ENCODE measurements at regions not wholly inside any gene's neighbourhood (a gene's known extent, or its start where the extent isn't known, plus 50 kb on each side); places are given as distances from the start of the nearest gene placed in this dataset.

- DNase-seq (ENCODE audit: low read depth in 1 of 2, low spot score in 1 of 2), result no peak
- no peak overlapping the region for H3K4me3 ChIP-seq (replicated peaks; ENCODE audit: insufficient read depth, low read length)
- H3K27me3 ChIP-seq (ENCODE audit: insufficient read depth, poor library complexity, severe bottlenecking), result no peaks in the 10 kb centered on the region
- no peak overlapping the region for H3K27ac ChIP-seq (replicated peaks)
- no peak for TF ChIP-seq CTCF (IDR thresholded peaks at IDR 0.05; ENCODE audit: insufficient read depth, low read length)
- no peak for TF ChIP-seq REST (IDR thresholded peaks at IDR 0.05; ENCODE audit: insufficient replicate concordance, low read depth)
- TF ChIP-seq POLR2AphosphoS5 (IDR thresholded peaks at IDR 0.05; ENCODE audit: low read depth), result no peak
- no peak for TF ChIP-seq GABPA (IDR thresholded peaks at IDR 0.05; ENCODE audit: low read depth)
These were observed 2320.6 kb upstream of the AGA start for GRCh38 chr4:179762840-179763239.

GRCh38 chr4:179766938-179767337 lies 2324.7 kb upstream of the AGA start:
- no peak overlapping the region for H3K4me3 ChIP-seq (replicated peaks; ENCODE audit: insufficient read depth, low read length)
- DNase-seq (ENCODE audit: low read depth in 1 of 2, low spot score in 1 of 2), result no peak
- TF ChIP-seq SPI1 (IDR thresholded peaks at IDR 0.05; ENCODE audit: borderline replicate concordance, low read depth), result no peak
- TF ChIP-seq POLR2AphosphoS5 (IDR thresholded peaks at IDR 0.05; ENCODE audit: low read depth), result no peak
- no peak for TF ChIP-seq GABPA (IDR thresholded peaks at IDR 0.05; ENCODE audit: low read depth)
- TF ChIP-seq REST (IDR thresholded peaks at IDR 0.05; ENCODE audit: insufficient replicate concordance, low read depth), result no peak
- TF ChIP-seq CTCF (IDR thresholded peaks at IDR 0.05; ENCODE audit: insufficient read depth, low read length), result no peak
- no peaks in the 10 kb centered on the region for H3K27me3 ChIP-seq (ENCODE audit: insufficient read depth, poor library complexity, severe bottlenecking)
- no peak overlapping the region for H3K27ac ChIP-seq (replicated peaks)

- no peak overlapping the region for H3K4me3 ChIP-seq (replicated peaks; ENCODE audit: insufficient read depth, low read length)
- TF ChIP-seq GABPA (IDR thresholded peaks at IDR 0.05; ENCODE audit: low read depth), result no peak
- no peaks in the 10 kb centered on the region for H3K27me3 ChIP-seq (ENCODE audit: insufficient read depth, poor library complexity, severe bottlenecking)
- no peak overlapping the region for H3K27ac ChIP-seq (replicated peaks)
- no peak for DNase-seq (ENCODE audit: low read depth in 1 of 2, low spot score in 1 of 2)
These were observed 2326.8 kb upstream of the AGA start for GRCh38 chr4:179768996-179769395.

- H3K27ac ChIP-seq (replicated peaks), result no peak overlapping the region
- no peak overlapping the region for H3K4me3 ChIP-seq (replicated peaks; ENCODE audit: insufficient read depth, low read length)
- TF ChIP-seq REST (IDR thresholded peaks at IDR 0.05; ENCODE audit: insufficient replicate concordance, low read depth) (no peak), POLR2AphosphoS5 (IDR thresholded peaks at IDR 0.05; ENCODE audit: low read depth) (no peak), CTCF (IDR thresholded peaks at IDR 0.05; ENCODE audit: insufficient read depth, low read length) (no peak), SPI1 (IDR thresholded peaks at IDR 0.05; ENCODE audit: borderline replicate concordance, low read depth) (no peak)
- H3K27me3 ChIP-seq (ENCODE audit: insufficient read depth, poor library complexity, severe bottlenecking), result no peaks in the 10 kb centered on the region
- DNase-seq (ENCODE audit: low read depth in 1 of 2, low spot score in 1 of 2), result no peak
These were observed 2355.5 kb upstream of the AGA start for GRCh38 chr4:179797738-179798137.

Data from HL-60 (cell line).